Hepatocyte (in vitro differentiated cells): ENCODE measurements at regions not wholly inside any gene's neighbourhood (a gene's known extent, or its start where the extent isn't known, plus 50 kb on each side); places are given as distances from the start of the nearest gene placed in this dataset.

Experiments
- DNase-seq: peaks from one replicate; pipeline ENCODE4 v3.0.0-alpha.2; 2016; ENCODE audit warnings: low spot score
- H2AFZ ChIP-seq: fragments of 200-600 bp; sonication (generic); 2 replicates; pipeline ENCODE4 v1.6.0; 2016; ENCODE audit warnings: antibody characterized with exemption, mild to moderate bottlenecking
- H3K27ac ChIP-seq: fragments of 200-600 bp; sonication (generic); 2 replicates; pipeline ENCODE4 v1.5.1; 2016; ENCODE audit warnings: mild to moderate bottlenecking
- H3K27me3 ChIP-seq: fragments of 200-600 bp; sonication (generic); 2 replicates; pipeline ENCODE4 v1.6.1; 2016
- H3K36me3 ChIP-seq: fragments of 200-600 bp; sonication (generic); replicated peaks from 2 replicates; pipeline ENCODE4 v1.5.1; 2016; ENCODE audit warnings: low read depth; ENCODE audit not compliant: insufficient read depth
- H3K4me1 ChIP-seq: fragments of 200-600 bp; sonication (generic); 2 replicates; pipeline ENCODE4 v1.5.1; 2016; ENCODE audit warnings: mild to moderate bottlenecking, moderate library complexity; ENCODE audit not compliant: insufficient read depth
- H3K4me2 ChIP-seq: fragments of 200-600 bp; sonication (generic); 2 replicates; pipeline ENCODE4 v1.6.0; 2016
- H3K4me3 ChIP-seq: fragments of 200-600 bp; sonication (generic); 2 replicates; pipeline ENCODE4 v1.5.1; 2016; ENCODE audit warnings: mild to moderate bottlenecking
- H3K79me2 ChIP-seq: fragments of 200-600 bp; sonication (generic); 2 replicates; pipeline ENCODE4 v1.6.0; 2017; ENCODE audit warnings: mild to moderate bottlenecking
- H3K9me2 ChIP-seq: fragments of 200-600 bp; sonication (generic); replicated peaks from 2 replicates; pipeline ENCODE4 v1.6.0; 2017; ENCODE audit warnings: mild to moderate bottlenecking; ENCODE audit not compliant: insufficient read depth
- H3K9me3 ChIP-seq: fragments of 200-600 bp; sonication (generic); 2 replicates; pipeline ENCODE4 v1.5.1; 2016; ENCODE audit warnings: low read depth, mild to moderate bottlenecking
- H4K20me1 ChIP-seq: fragments of 200-600 bp; sonication (generic); 2 replicates; pipeline ENCODE4 v1.6.0; 2016; ENCODE audit warnings: mild to moderate bottlenecking; ENCODE audit not compliant: insufficient read depth, poor library complexity, severe bottlenecking
- EZH2 ChIP-seq: fragments of 200-600 bp; sonication (generic); IDR thresholded peaks from 2 replicates; pipeline ENCODE4 v1.6.1; 2016; ENCODE audit warnings: antibody characterized with exemption, mild to moderate bottlenecking, borderline replicate concordance
- EZH2phosphoT487 ChIP-seq: fragments of 200-600 bp; sonication (generic); IDR thresholded peaks from one replicate; pipeline ENCODE4 v1.6.1; 2018; ENCODE audit warnings: antibody characterized with exemption, mild to moderate bottlenecking, low read depth, moderate library complexity; ENCODE audit not compliant: unreplicated experiment, severe bottlenecking
- WGBS: methylation state at CpG from one replicate; pipeline ENCODE4 v1.1.6; 2016; ENCODE audit warnings: low lambda C conversion rate; ENCODE audit errors: missing lambda C conversion rate; 5-methylcytosine and 5-hydroxymethylcytosine counted together
- TF ChIP-seq, protein P1 (sequence below): fragments of 200-600 bp; sonication (generic); IDR thresholded peaks from 2 replicates; pipeline ENCODE4 v1.5.1; 2016; ENCODE audit warnings: antibody characterized with exemption, mild to moderate bottlenecking; ENCODE audit not compliant: poor library complexity

DNA sequence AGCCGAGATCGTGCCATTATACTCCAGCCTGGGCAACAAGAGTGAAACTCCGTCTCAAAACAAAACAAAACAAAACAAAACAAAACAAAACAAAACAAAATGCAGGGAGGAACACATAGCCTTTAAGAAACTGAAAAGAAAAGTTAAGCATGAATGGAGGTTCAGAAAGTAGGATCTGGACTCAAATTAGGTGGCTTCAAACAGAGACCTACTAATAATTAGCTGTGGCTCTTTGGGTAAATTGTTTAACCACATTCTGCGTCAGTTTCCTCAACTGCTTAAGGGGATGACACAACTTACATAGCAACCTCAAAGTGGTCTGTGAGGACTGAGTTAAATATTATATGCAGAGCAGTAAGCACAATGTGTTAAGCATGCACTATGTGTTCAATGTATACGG is 458.2 kb downstream of the ADGRL2 start:
- H3K9me2 ChIP-seq: no peaks in the 10 kb centered on the region
- no peaks in the 10 kb centered on the region for H3K4me1 ChIP-seq
- H3K27ac ChIP-seq: no peak overlapping the region
- H3K9me3 ChIP-seq: no peaks in the 10 kb centered on the region
- no peak for DNase-seq
- TF ChIP-seq, protein P1, sequence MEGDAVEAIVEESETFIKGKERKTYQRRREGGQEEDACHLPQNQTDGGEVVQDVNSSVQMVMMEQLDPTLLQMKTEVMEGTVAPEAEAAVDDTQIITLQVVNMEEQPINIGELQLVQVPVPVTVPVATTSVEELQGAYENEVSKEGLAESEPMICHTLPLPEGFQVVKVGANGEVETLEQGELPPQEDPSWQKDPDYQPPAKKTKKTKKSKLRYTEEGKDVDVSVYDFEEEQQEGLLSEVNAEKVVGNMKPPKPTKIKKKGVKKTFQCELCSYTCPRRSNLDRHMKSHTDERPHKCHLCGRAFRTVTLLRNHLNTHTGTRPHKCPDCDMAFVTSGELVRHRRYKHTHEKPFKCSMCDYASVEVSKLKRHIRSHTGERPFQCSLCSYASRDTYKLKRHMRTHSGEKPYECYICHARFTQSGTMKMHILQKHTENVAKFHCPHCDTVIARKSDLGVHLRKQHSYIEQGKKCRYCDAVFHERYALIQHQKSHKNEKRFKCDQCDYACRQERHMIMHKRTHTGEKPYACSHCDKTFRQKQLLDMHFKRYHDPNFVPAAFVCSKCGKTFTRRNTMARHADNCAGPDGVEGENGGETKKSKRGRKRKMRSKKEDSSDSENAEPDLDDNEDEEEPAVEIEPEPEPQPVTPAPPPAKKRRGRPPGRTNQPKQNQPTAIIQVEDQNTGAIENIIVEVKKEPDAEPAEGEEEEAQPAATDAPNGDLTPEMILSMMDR: no peak
- TF ChIP-seq EZH2 (no peak), EZH2phosphoT487 (no peak)
- WGBS: 94% methylated on average over 5 of the region's 5 CpGs
- H3K4me2 ChIP-seq: no peak overlapping the region
- no peaks in the 10 kb centered on the region for H3K79me2 ChIP-seq
- no peak overlapping the region for H3K4me3 ChIP-seq
- H3K27me3 ChIP-seq: no peaks in the 10 kb centered on the region
- H4K20me1 ChIP-seq: no peaks in the 10 kb centered on the region
- H3K36me3 ChIP-seq: no peaks in the 10 kb centered on the region
- no peak overlapping the region for H2AFZ ChIP-seq

DNA sequence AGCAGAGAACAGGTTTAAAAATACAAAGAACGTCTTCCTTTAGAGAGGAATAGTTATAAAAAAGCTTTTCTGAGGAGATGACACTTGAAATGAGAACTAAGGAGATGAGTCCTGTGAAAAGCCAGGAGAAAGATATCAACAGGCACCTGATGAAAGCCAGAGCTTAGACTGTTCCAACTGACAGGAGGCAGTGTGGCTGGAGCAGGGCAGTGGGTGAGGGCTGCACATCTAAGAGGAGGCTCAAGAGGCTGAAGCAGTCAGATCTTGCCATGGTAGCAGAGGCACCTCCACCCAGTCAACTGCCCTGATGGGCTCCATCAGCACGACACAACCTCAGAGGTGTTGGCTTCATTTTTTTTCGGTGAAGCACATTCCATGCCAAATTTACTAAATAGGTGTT is 445.3 kb downstream of the ADGRL2 start:
- no peak overlapping the region for H3K4me2 ChIP-seq
- H3K9me3 ChIP-seq: no peaks in the 10 kb centered on the region
- no peak overlapping the region for H2AFZ ChIP-seq
- no peak for DNase-seq
- H3K9me2 ChIP-seq: no peaks in the 10 kb centered on the region
- H3K4me3 ChIP-seq: no peak overlapping the region
- no peak overlapping the region for H3K27ac ChIP-seq
- H3K4me1 ChIP-seq: no peaks in the 10 kb centered on the region
- no peaks in the 10 kb centered on the region for H3K36me3 ChIP-seq
- H4K20me1 ChIP-seq: no peaks in the 10 kb centered on the region
- no peaks in the 10 kb centered on the region for H3K79me2 ChIP-seq
- 53% methylated on average over 3 of the region's 3 CpGs for WGBS
- TF ChIP-seq EZH2phosphoT487 (no peak), EZH2 (no peak)
- TF ChIP-seq, protein P1: no peak
- no peaks in the 10 kb centered on the region for H3K27me3 ChIP-seq

DNA sequence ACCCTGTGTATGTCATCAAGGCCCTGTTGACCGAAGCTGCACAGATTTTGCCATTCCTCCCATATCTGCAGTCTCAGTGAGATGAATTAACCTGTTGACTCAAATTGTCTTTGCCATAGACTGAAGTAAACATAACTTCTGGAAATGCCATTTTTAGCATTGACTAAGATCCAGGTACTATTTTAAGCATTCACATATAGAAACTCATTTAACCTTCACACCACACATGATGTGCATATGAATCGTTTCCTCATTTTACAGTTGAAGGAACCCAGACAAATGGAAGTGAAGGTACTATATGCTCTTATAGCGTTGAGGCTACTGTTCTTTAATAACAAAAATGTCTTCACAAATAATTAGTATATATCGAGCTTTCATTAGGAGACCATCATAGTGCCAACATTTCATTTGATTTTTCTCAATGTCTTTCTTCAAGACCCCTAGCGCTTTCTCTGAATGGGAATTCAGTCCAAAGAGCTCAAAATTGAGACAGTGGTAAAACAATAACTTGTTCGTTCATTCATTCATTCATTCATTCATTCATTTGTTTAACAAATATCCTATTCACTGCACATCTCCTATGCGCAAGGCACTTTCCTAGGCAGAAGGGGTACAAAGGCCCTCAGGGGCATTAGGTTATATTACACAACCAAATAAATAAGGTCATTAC is 444.7 kb downstream of the ADGRL2 start:
- no peak overlapping the region for H2AFZ ChIP-seq
- H3K79me2 ChIP-seq: no peaks in the 10 kb centered on the region
- H4K20me1 ChIP-seq: no peaks in the 10 kb centered on the region
- no peak overlapping the region for H3K4me3 ChIP-seq
- no peaks in the 10 kb centered on the region for H3K9me2 ChIP-seq
- WGBS: 90% methylated on average over 7 of the region's 7 CpGs
- no peaks in the 10 kb centered on the region for H3K27me3 ChIP-seq
- H3K9me3 ChIP-seq: no peaks in the 10 kb centered on the region
- no peaks in the 10 kb centered on the region for H3K4me1 ChIP-seq
- no peaks in the 10 kb centered on the region for H3K36me3 ChIP-seq
- DNase-seq: no peak
- no peak overlapping the region for H3K27ac ChIP-seq
- H3K4me2 ChIP-seq: no peak overlapping the region
- TF ChIP-seq, protein P1: no peak
- no peak for TF ChIP-seq EZH2

DNA sequence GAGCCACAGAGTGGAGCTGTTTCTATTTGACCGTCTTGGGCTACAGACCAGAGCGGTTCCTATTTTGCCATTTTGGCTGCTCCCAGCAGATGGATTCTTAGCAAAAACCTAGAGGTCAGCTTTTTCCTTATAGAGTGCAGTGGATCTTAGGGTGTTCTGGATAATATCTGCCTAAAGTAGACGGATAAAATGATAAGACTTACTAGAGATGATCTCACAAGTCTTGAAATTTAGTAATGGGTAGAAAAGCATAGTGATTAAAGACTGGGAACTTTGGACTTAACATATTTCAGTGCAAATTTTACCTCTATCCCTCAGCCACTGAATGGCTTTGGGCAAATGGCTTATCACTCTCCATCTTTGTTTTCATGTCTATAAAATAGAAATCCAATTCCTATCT is 439.8 kb downstream of the ADGRL2 start:
- no peaks in the 10 kb centered on the region for H3K27me3 ChIP-seq
- no peaks in the 10 kb centered on the region for H3K79me2 ChIP-seq
- no peaks in the 10 kb centered on the region for H4K20me1 ChIP-seq
- no peaks in the 10 kb centered on the region for H3K9me2 ChIP-seq
- H3K4me3 ChIP-seq: no peak overlapping the region
- no peak for TF ChIP-seq EZH2
- TF ChIP-seq, protein P1: no peak
- H3K27ac ChIP-seq: no peak overlapping the region
- H3K4me1 ChIP-seq: no peaks in the 10 kb centered on the region
- 40% methylated on average over 3 of the region's 3 CpGs for WGBS
- no peak overlapping the region for H3K4me2 ChIP-seq
- H3K36me3 ChIP-seq: no peaks in the 10 kb centered on the region
- DNase-seq: no peak
- H3K9me3 ChIP-seq: no peaks in the 10 kb centered on the region
- H2AFZ ChIP-seq: no peak overlapping the region
